Omental fat pad (tissue), 3 donors: ENCODE measurements at regions not wholly inside any gene's neighbourhood (a gene's known extent, or its start where the extent isn't known, plus 50 kb on each side); places are given as distances from the start of the nearest gene placed in this dataset.
"Not testable (repeated sequence)": the region's sequence is repeated elsewhere in the genome, so short reads cannot be mapped to it uniquely, and the experiment has no call there.

ENCODE experiments used
- ATAC-seq: fragments of 150-250 bp; one replicate; pipeline ENCODE4 v1.9.1; 2016; ENCODE audit warnings: mild to moderate bottlenecking, moderate library complexity; ENCODE audit not compliant: low FRiP score
- DNase-seq: peaks from one replicate; pipeline ENCODE4 v3.0.0-alpha.2; 2019; ENCODE audit warnings: low spot score
- TF ChIP-seq, protein P1 (sequence below), 3 donors: fragments of 450-650 bp; IDR thresholded peaks; one replicate each; pipeline ENCODE4 v1.5.1; 2016 to 2017; ENCODE audit warnings: antibody characterized with exemption in 3 of 3, mild to moderate bottlenecking in 3 of 3, moderate library complexity in 2 of 3

DNA sequence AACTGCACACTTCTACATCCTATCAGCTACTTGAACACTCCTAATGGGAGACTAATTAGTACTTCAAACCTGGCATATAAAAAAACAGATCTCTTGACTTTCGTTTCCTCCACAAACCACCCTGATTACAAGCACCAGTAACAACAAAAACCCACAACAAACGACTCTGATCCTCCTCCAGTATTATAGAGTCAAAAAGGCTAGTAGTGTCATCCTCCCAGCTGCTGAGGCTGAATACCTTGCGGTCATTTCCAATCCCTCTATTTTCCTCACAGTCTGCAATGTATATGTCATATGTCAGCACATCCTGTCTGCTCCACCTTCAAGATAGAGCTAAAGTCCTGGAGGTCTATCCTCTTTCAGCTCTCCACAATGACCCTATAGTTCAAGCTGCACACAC lies 688.9 kb upstream of the RAG2 start:
- ATAC-seq = no peak
- no peak for DNase-seq
- TF ChIP-seq, protein P1, sequence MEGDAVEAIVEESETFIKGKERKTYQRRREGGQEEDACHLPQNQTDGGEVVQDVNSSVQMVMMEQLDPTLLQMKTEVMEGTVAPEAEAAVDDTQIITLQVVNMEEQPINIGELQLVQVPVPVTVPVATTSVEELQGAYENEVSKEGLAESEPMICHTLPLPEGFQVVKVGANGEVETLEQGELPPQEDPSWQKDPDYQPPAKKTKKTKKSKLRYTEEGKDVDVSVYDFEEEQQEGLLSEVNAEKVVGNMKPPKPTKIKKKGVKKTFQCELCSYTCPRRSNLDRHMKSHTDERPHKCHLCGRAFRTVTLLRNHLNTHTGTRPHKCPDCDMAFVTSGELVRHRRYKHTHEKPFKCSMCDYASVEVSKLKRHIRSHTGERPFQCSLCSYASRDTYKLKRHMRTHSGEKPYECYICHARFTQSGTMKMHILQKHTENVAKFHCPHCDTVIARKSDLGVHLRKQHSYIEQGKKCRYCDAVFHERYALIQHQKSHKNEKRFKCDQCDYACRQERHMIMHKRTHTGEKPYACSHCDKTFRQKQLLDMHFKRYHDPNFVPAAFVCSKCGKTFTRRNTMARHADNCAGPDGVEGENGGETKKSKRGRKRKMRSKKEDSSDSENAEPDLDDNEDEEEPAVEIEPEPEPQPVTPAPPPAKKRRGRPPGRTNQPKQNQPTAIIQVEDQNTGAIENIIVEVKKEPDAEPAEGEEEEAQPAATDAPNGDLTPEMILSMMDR (IDR thresholded peaks at IDR 0.05) = no peak

DNA sequence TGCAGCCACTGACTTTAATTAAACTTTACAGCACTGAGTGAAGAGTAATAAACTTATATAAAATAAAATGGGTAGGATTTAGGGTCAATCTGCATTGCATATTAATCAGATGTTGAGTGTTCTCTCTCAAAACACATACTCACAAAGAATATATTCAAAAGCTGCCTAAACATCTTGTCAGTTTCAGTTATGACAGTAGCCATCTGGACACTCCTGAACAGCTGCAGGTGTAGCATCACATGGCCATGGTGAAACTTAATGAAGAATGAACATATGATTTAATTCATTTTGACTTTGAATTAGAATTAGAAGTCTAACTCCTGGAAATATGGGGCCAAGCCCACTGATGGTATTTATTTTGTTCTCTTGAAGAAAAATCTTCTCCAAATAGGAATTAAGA lies 684.3 kb upstream of the RAG2 start:
- DNase-seq = no peak
- TF ChIP-seq, protein P1 (IDR thresholded peaks at IDR 0.05) = no peak
- ATAC-seq = no peak

DNA sequence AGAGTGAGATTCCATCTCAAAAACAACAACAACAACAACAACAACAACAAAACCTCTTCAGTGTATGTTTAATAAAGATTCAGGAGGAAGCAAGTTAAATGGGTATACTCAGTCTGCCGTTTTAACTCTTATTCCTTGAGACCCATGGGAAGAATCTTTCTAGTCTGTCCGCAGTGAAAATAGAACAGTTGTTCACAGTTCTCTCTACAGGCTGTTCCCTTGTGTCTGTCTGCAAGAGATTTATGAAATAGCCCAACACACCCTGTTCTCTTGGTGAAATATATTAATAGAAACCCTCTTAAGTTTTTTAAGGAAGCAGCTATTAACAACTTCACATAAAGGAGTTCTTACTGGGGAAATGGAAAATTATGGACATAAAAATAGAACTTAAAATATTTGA lies 682.2 kb upstream of the RAG2 start:
- TF ChIP-seq, protein P1 (IDR thresholded peaks at IDR 0.05) = no peak
- ATAC-seq = no peak
- DNase-seq = no peak

DNA sequence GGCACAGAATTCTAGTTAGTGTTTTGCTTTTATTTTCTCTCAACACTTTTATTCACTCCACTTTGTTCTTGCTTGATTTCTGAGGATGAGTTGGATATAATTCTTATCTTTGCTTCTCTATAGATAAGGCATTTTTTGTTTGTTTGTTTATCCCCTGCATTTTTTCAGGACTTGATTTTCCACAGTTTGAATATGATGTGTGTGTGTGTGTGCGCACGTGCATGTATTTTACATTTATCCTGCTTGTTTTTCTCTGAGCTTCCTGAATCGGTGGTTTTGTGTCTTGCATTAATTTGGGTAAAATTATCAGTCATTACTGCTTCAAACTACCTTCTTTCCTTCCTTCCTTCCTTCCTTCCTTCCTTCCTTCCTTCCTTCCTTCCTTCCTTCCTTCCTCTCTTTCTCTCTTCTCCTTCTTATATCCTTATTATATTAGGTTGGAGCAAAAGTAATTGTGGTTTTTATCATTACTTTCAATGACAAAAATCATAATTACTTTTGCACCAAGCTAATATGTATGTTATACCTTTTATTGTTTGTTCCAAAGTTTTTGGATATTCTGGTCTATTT lies 679.9 kb upstream of the RAG2 start:
- TF ChIP-seq, protein P1 (IDR thresholded peaks at IDR 0.05) = no peak
- ATAC-seq = no peak
- DNase-seq = no peak

DNA sequence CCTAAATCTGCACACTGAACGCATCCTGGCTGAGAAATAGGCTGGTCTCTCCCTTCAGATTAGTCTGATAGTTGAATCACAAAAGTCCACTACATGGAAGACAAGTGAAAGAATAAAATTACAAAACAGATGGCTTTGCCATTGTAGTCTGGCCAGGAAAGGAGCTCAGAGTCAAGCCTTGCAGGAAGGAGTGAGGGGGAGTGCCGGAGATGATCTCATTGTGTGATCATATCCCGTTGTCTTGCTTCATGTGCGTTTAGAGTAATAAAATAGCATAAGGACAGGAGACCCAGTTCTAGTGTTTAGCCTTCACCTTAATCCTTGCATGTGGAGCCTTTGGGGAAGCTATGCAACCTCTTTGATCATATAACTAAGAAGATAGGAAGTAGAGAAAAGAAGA lies 666.7 kb upstream of the RAG2 start:
- ATAC-seq (no peak), DNase-seq (no peak)
- TF ChIP-seq, protein P1 (IDR thresholded peaks at IDR 0.05) = no peak

DNA sequence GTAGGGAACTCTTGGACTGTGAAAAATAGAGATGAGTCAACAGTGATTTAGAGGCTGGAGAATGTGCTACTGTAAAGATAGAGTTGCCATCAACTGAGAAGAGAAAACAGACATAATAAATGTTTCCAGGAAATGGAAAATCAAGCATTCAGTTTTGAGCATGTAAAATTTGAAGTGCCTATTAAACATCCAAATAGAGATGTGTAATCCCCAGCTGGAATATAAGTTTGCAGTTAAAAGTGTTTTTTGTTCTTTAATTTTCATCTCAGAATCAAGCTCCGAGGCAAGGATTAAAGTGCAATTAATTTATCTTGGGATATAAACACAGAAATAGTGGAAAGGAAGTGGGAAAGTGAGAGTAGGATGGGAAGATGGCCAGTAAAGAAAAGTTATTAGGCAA lies 666.0 kb upstream of the RAG2 start:
- ATAC-seq (no peak), DNase-seq (no peak)
- TF ChIP-seq, protein P1 (IDR thresholded peaks at IDR 0.05) = no peak

DNA sequence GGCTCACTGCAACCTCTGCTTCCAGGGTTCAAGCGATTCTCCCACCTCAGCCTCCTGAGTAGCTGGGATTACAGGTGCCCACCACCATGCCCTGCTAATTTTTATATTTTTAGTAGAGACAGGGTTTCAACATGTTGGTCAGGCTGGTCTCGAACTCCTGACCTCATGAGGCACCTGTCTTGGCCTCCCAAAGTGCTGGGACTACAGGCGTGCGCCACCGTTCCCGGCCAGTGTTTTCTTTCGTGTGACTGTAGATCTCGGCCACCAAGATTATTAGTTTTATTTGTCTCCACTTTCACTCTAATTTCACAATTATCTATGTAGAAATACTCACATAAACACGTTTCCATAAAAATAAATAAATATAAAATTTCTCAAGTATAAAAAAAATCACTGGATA lies 665.4 kb upstream of the RAG2 start:
- ATAC-seq, DNase-seq: not testable (repeated sequence)

DNA sequence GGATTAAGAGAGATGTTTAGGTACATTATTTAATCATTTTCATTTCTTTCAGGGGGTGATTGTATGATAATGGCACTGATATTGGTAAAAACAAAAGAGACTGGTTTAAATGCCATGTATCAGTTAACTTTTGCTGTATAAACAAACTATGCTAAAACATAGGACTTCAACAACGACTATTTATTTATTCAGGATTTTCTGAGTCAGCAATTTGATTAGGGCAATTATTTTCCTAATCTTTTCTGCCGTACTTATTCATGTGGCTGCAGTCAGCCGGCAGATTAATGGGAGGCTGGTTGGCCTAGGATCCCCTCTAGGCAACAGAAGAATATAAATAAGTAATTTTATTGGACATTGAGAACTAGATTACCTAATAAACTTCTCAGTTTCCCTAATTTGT lies 661.7 kb upstream of the RAG2 start:
- TF ChIP-seq, protein P1 (IDR thresholded peaks at IDR 0.05) = no peak
- ATAC-seq = no peak
- DNase-seq = no peak
